Activated CD4-positive, alpha-beta T cell treated with anti-CD3 and anti-CD28 coated beads, Interleukin-2, amount 10 ng/mL, durations not matched to agents 24 days and 14 days (primary cell): ENCODE measurements at regions not wholly inside any gene's neighbourhood (a gene's known extent, or its start where the extent isn't known, plus 50 kb on each side); places are given as distances from the start of the nearest gene placed in this dataset.

Experiments
- DNase-seq: peaks from one replicate; pipeline ENCODE4 v3.0.0; 2022
- H3K27ac Mint-ChIP-seq: one replicate; pipeline ENCODE4 v1.8.0; 2022; ENCODE audit warnings: mild to moderate bottlenecking, mixed read lengths
- H3K27me3 Mint-ChIP-seq: one replicate; pipeline ENCODE4 v1.8.0; 2022; ENCODE audit warnings: mixed read lengths
- H3K36me3 Mint-ChIP-seq: one replicate; pipeline ENCODE4 v1.8.0; 2022; ENCODE audit warnings: low read depth, mild to moderate bottlenecking, mixed read lengths
- H3K4me1 Mint-ChIP-seq: one replicate; pipeline ENCODE4 v1.8.0; 2021; ENCODE audit warnings: mixed read lengths
- H3K4me3 Mint-ChIP-seq: one replicate; pipeline ENCODE4 v1.8.0; 2022; ENCODE audit warnings: mild to moderate bottlenecking, moderate library complexity, mixed read lengths
- H3K9me3 Mint-ChIP-seq: one replicate; pipeline ENCODE4 v1.8.0; 2021; ENCODE audit warnings: mixed read lengths
- intact Hi-C: fragments of 100-400 bp; cut with micrococcal nuclease; formaldehyde crosslinking; loops from one replicate; pipeline ENCODE4 v1.15.1; 2023

- Mint-ChIP-seq H3K4me1 (no peaks in the 10 kb centered on the region), H3K9me3 (no peaks in the 10 kb centered on the region), H3K36me3 (no peaks in the 10 kb centered on the region), H3K27me3 (peaks cover 31% of the 10 kb centered on the region), H3K4me3 (no peak overlapping the region), H3K27ac (no peak overlapping the region)
- no peak for DNase-seq
- intact Hi-C loops = no loop called here
These were observed 417.7 kb upstream of the TGFBR2 start for GRCh38 chr3:30188713-30189112.

- no peak for DNase-seq
- Mint-ChIP-seq H3K27me3 (peaks cover 30% of the 10 kb centered on the region), H3K27ac (no peak overlapping the region), H3K9me3 (no peaks in the 10 kb centered on the region), H3K4me1 (no peaks in the 10 kb centered on the region), H3K4me3 (no peak overlapping the region), H3K36me3 (no peaks in the 10 kb centered on the region)
- intact Hi-C loops = no loop called here
These were observed 416.5 kb upstream of the TGFBR2 start for GRCh38 chr3:30189900-30190299.

GRCh38 chr3:30193625-30194044 lies 412.8 kb upstream of the TGFBR2 start:
- no peaks in the 10 kb centered on the region for H3K9me3 Mint-ChIP-seq

GRCh38 chr3:30195352-30195751 lies 411.0 kb upstream of the TGFBR2 start:
- H3K27me3 Mint-ChIP-seq = peaks cover 11% of the 10 kb centered on the region
- H3K4me1 Mint-ChIP-seq = peaks cover 4% of the 10 kb centered on the region
- H3K9me3 Mint-ChIP-seq = no peaks in the 10 kb centered on the region
- H3K4me3 Mint-ChIP-seq = no peak overlapping the region
- H3K27ac Mint-ChIP-seq = no peak overlapping the region
- intact Hi-C loops = no loop called here
- DNase-seq = no peak
- no peaks in the 10 kb centered on the region for H3K36me3 Mint-ChIP-seq

More at GRCh38 chr3:30193625-30194044, 412.8 kb upstream of the TGFBR2 start:
- H3K4me1 Mint-ChIP-seq = peaks cover 4% of the 10 kb centered on the region
- H3K27me3 Mint-ChIP-seq = peaks cover 16% of the 10 kb centered on the region
- DNase-seq = no peak
- intact Hi-C loops = no loop called here
- H3K27ac Mint-ChIP-seq = no peak overlapping the region
- H3K36me3 Mint-ChIP-seq = no peaks in the 10 kb centered on the region
- no peak overlapping the region for H3K4me3 Mint-ChIP-seq

- intact Hi-C loops = loop anchor here (1.0 to 2.0 kb wide), 3 partner anchors 85 to 185 kb away; no protein-coding TSS in a partner anchor
- H3K4me1 Mint-ChIP-seq = peaks cover 4% of the 10 kb centered on the region
These were observed 408.2 kb upstream of the TGFBR2 start for GRCh38 chr3:30198162-30198561.

GRCh38 chr3:30199096-30199759 lies 407.2 kb upstream of the TGFBR2 start:
- intact Hi-C loops = loop anchor here (1.0 to 2.0 kb wide), 3 partner anchors 86 to 494 kb away; no protein-coding TSS in a partner anchor
- peaks cover 2% of the 10 kb centered on the region for H3K27me3 Mint-ChIP-seq
- H3K4me3 Mint-ChIP-seq = no peak overlapping the region
- DNase-seq = peak; percentile 89
- H3K36me3 Mint-ChIP-seq = peaks cover 1% of the 10 kb centered on the region
- H3K9me3 Mint-ChIP-seq = no peaks in the 10 kb centered on the region
- peaks cover 4% of the 10 kb centered on the region for H3K4me1 Mint-ChIP-seq
- H3K27ac Mint-ChIP-seq = no peak overlapping the region

More at GRCh38 chr3:30198162-30198561, 408.2 kb upstream of the TGFBR2 start:
- Mint-ChIP-seq H3K36me3 (peaks cover 1% of the 10 kb centered on the region), H3K27ac (no peak overlapping the region), H3K27me3 (peaks cover 5% of the 10 kb centered on the region), H3K9me3 (no peaks in the 10 kb centered on the region), H3K4me3 (no peak overlapping the region)
- DNase-seq = no peak

GRCh38 chr3:30199855-30200254 lies 406.5 kb upstream of the TGFBR2 start:
- no peak overlapping the region for H3K27ac Mint-ChIP-seq
- peaks cover 4% of the 10 kb centered on the region for H3K4me1 Mint-ChIP-seq
- peaks cover 1% of the 10 kb centered on the region for H3K36me3 Mint-ChIP-seq
- intact Hi-C loops = loop anchor here (1.0 to 10.0 kb wide), 4 partner anchors 87 to 1285 kb away; no protein-coding TSS in a partner anchor
- no peak overlapping the region for H3K4me3 Mint-ChIP-seq
- H3K9me3 Mint-ChIP-seq = no peaks in the 10 kb centered on the region
- no peak for DNase-seq
- H3K27me3 Mint-ChIP-seq = peaks cover 2% of the 10 kb centered on the region

GRCh38 chr3:30201715-30202114 lies 404.7 kb upstream of the TGFBR2 start:
- peaks cover 10% of the 10 kb centered on the region for H3K4me1 Mint-ChIP-seq
- no peaks in the 10 kb centered on the region for H3K9me3 Mint-ChIP-seq
- H3K4me3 Mint-ChIP-seq = no peak overlapping the region
- intact Hi-C loops = loop anchor here (10.0 kb wide), 1 partner anchor 1287 kb away; no protein-coding TSS in a partner anchor
- no peak for DNase-seq
- H3K27me3 Mint-ChIP-seq = no peaks in the 10 kb centered on the region
- H3K36me3 Mint-ChIP-seq = peaks cover 1% of the 10 kb centered on the region
- no peak overlapping the region for H3K27ac Mint-ChIP-seq

- no peak overlapping the region for H3K4me3 Mint-ChIP-seq
- H3K4me1 Mint-ChIP-seq = peaks cover 8% of the 10 kb centered on the region
- peaks cover 1% of the 10 kb centered on the region for H3K36me3 Mint-ChIP-seq
- H3K27ac Mint-ChIP-seq = no peak overlapping the region
- H3K27me3 Mint-ChIP-seq = no peaks in the 10 kb centered on the region
- DNase-seq = no peak
- H3K9me3 Mint-ChIP-seq = no peaks in the 10 kb centered on the region
- intact Hi-C loops = loop anchor here (10.0 kb wide), 1 partner anchor 1288 kb away; no protein-coding TSS in a partner anchor
These were observed 403.1 kb upstream of the TGFBR2 start for GRCh38 chr3:30203301-30203700.

- Mint-ChIP-seq H3K4me3 (no peak overlapping the region), H3K9me3 (no peaks in the 10 kb centered on the region), H3K27me3 (no peaks in the 10 kb centered on the region), H3K27ac (no peak overlapping the region), H3K4me1 (peaks cover 7% of the 10 kb centered on the region), H3K36me3 (peaks cover 1% of the 10 kb centered on the region)
- intact Hi-C loops = loop anchor here (10.0 kb wide), 1 partner anchor 1289 kb away; no protein-coding TSS in a partner anchor
- DNase-seq = peak; percentile 12
These were observed 402.3 kb upstream of the TGFBR2 start for GRCh38 chr3:30204126-30204525.

- peaks cover 7% of the 10 kb centered on the region for H3K9me3 Mint-ChIP-seq
- H3K27ac Mint-ChIP-seq = no peak overlapping the region
- no peak overlapping the region for H3K4me3 Mint-ChIP-seq
- intact Hi-C loops = loop anchor here (10.0 kb wide), 1 partner anchor 1291 kb away; no protein-coding TSS in a partner anchor
- peaks cover 14% of the 10 kb centered on the region for H3K4me1 Mint-ChIP-seq
- DNase-seq = peak; percentile 9
- H3K36me3 Mint-ChIP-seq = no peaks in the 10 kb centered on the region
- no peaks in the 10 kb centered on the region for H3K27me3 Mint-ChIP-seq
These were observed 400.4 kb upstream of the TGFBR2 start for GRCh38 chr3:30206051-30206450.

- intact Hi-C loops = loop anchor here (5.0 to 10.0 kb wide), 2 partner anchors 126 to 393 kb away; no protein-coding TSS in a partner anchor
- Mint-ChIP-seq H3K36me3 (peaks cover 3% of the 10 kb centered on the region), H3K27ac (no peak overlapping the region), H3K4me3 (no peak overlapping the region), H3K4me1 (peaks cover 21% of the 10 kb centered on the region), H3K9me3 (peaks cover 11% of the 10 kb centered on the region), H3K27me3 (no peaks in the 10 kb centered on the region)
- DNase-seq = peak; percentile 65
These were observed 384.8 kb upstream of the TGFBR2 start for GRCh38 chr3:30221619-30222018.

- no peak overlapping the region for H3K27ac Mint-ChIP-seq
- no peaks in the 10 kb centered on the region for H3K27me3 Mint-ChIP-seq
- DNase-seq = no peak
- intact Hi-C loops = loop anchor here (5.0 to 10.0 kb wide), 2 partner anchors 125 to 392 kb away; no protein-coding TSS in a partner anchor
- H3K4me1 Mint-ChIP-seq = peaks cover 26% of the 10 kb centered on the region
- peaks cover 13% of the 10 kb centered on the region for H3K9me3 Mint-ChIP-seq
- no peak overlapping the region for H3K4me3 Mint-ChIP-seq
- peaks cover 5% of the 10 kb centered on the region for H3K36me3 Mint-ChIP-seq
These were observed 384.0 kb upstream of the TGFBR2 start for GRCh38 chr3:30222441-30222840.

- intact Hi-C loops = loop anchor here (10.0 kb wide), 1 partner anchor 390 kb away; no protein-coding TSS in a partner anchor
- no peak for DNase-seq
- Mint-ChIP-seq H3K27me3 (no peaks in the 10 kb centered on the region), H3K27ac (no peak overlapping the region), H3K36me3 (peaks cover 6% of the 10 kb centered on the region), H3K4me3 (no peak overlapping the region), H3K4me1 (peaks cover 38% of the 10 kb centered on the region), H3K9me3 (peaks cover 15% of the 10 kb centered on the region)
These were observed 381.4 kb upstream of the TGFBR2 start for GRCh38 chr3:30225021-30225420.
